SK-N-SH (cell line): ENCODE measurements at regions not wholly inside any gene's neighbourhood (a gene's known extent, or its start where the extent isn't known, plus 50 kb on each side); places are given as distances from the start of the nearest gene placed in this dataset.

ENCODE experiments used
- CTCF ChIP-seq: fragments of 200-600 bp; sonication (generic); IDR thresholded peaks from 2 replicates; pipeline ENCODE4 v1.6.1; 2017; ENCODE audit warnings: antibody characterized with exemption, mild to moderate bottlenecking, moderate library complexity
- EP300 ChIP-seq, 2 experiments: IDR thresholded peaks; 2 replicates each; pipeline versions ENCODE4 v1.4.0 to v1.6.1; 2012; ENCODE audit warnings: borderline replicate concordance in 1 of 2, low read depth in 1 of 2, low read length in 1 of 2
- FOSL2 ChIP-seq: IDR thresholded peaks from 2 replicates; pipeline ENCODE4 v1.4.0; 2012; ENCODE audit warnings: low read depth, mild to moderate bottlenecking, moderate library complexity, borderline replicate concordance
- FOXM1 ChIP-seq: IDR thresholded peaks from 2 replicates; pipeline ENCODE4 v1.4.0; 2012; ENCODE audit warnings: low read depth, mild to moderate bottlenecking
- GABPA ChIP-seq: IDR thresholded peaks from 2 replicates; pipeline ENCODE4 v1.4.0; 2012; ENCODE audit warnings: low read depth, mild to moderate bottlenecking
- MAX ChIP-seq: IDR thresholded peaks from 2 replicates; pipeline ENCODE4 v1.4.0; 2012; ENCODE audit warnings: low read depth
- PBX3 ChIP-seq: IDR thresholded peaks from 2 replicates; pipeline ENCODE4; 2012
- RXRA ChIP-seq: IDR thresholded peaks from 2 replicates; pipeline ENCODE4 v1.4.0; 2012; ENCODE audit warnings: low read depth, mild to moderate bottlenecking, borderline replicate concordance
- SIN3A ChIP-seq: IDR thresholded peaks from 2 replicates; pipeline ENCODE4 v1.6.1; 2012; ENCODE audit warnings: low read depth, mild to moderate bottlenecking, low read length, moderate library complexity, borderline replicate concordance
- SMC3 ChIP-seq: IDR thresholded peaks from 2 replicates; pipeline ENCODE4 v1.6.1; 2012; ENCODE audit warnings: low read depth, low read length, improper control_type of control experiment
- TAF1 ChIP-seq: IDR thresholded peaks from 2 replicates; pipeline ENCODE4 v1.6.1; 2012; ENCODE audit warnings: low read depth, mild to moderate bottlenecking, low read length, moderate library complexity, borderline replicate concordance
- TEAD4 ChIP-seq: IDR thresholded peaks from 2 replicates; pipeline ENCODE4 v1.4.0; 2012; ENCODE audit warnings: mild to moderate bottlenecking, borderline replicate concordance; ENCODE audit not compliant: insufficient read depth
- YY1 ChIP-seq: IDR thresholded peaks from 2 replicates; pipeline ENCODE4 v1.4.0; 2012; ENCODE audit warnings: low read depth, mild to moderate bottlenecking

- TF ChIP-seq CTCF (no peak), MAX (no peak), SIN3A (no peak), GABPA (no peak), EP300 (IDR thresholded peaks at IDR 0.05; ENCODE audit: borderline replicate concordance in 1 of 2, low read depth in 1 of 2, low read length in 1 of 2) (no peak), TAF1 (no peak), TEAD4 (no peak), RXRA (no peak), SMC3 (no peak), FOXM1 (no peak), YY1 (no peak), PBX3 (no peak), FOSL2 (no peak)
These were observed 156.7 kb upstream of the NRSN1 start for GRCh38 chr6:23969344-23969743.
